Adrenal gland (tissue), 9 donors: ENCODE measurements at regions not wholly inside any gene's neighbourhood (a gene's known extent, or its start where the extent isn't known, plus 50 kb on each side); places are given as distances from the start of the nearest gene placed in this dataset.

Experiments used
- DNase-seq, 7 donors: peaks; one replicate each; pipeline ENCODE4 v3.0.0-alpha.2; 2019 to 2020
- H3K27ac ChIP-seq, 5 donors: fragments of 200-600 bp; sonication (generic) in 4 of 5; 1 replicate in 3 of 5; 2 replicates in 2 of 5; pipeline versions ENCODE4 v1.5.1 to v1.8.0; 2016 to 2020; ENCODE audit warnings: mild to moderate bottlenecking in 1 of 5
- H3K27me3 ChIP-seq: fragments of 200-600 bp; 2 replicates; pipeline ENCODE4 v1.8.0; 2021
- H3K36me3 ChIP-seq, 2 donors: fragments of 200-600 bp; replicated peaks in 1 of 2; 1 replicate in 1 of 2; 2 replicates in 1 of 2; pipeline versions ENCODE4 v1.5.1 to v1.8.0; 2018 to 2022
- H3K4me1 ChIP-seq, 2 donors: fragments of 200-600 bp; replicated peaks in 1 of 2; 1 replicate in 1 of 2; 2 replicates in 1 of 2; pipeline versions ENCODE4 v1.5.1 to v1.8.0; 2018 to 2021
- H3K4me3 ChIP-seq, 4 donors: fragments of 200-600 bp; sonication (generic) in 3 of 4; one replicate each; pipeline ENCODE4 v1.5.1; 2016 to 2018
- H3K9me3 ChIP-seq, 3 donors: fragments of 200-600 bp; sonication (generic) in 1 of 3; replicated peaks in 1 of 3; 1 replicate in 2 of 3; 2 replicates in 1 of 3; pipeline versions ENCODE4 v1.5.1 to v1.8.0; 2016 to 2021
- POLR2A ChIP-seq, 2 donors: fragments of 450-650 bp; IDR thresholded peaks; one replicate each; pipeline ENCODE4 v1.6.1; 2017; ENCODE audit warnings: antibody characterized with exemption in 2 of 2, mild to moderate bottlenecking in 2 of 2, moderate library complexity in 1 of 2
- WGBS, 4 donors: extraction: QIAGEN DNeasy Blood & Tissue Kit in 2 of 4; methylation state at CpG; one replicate each; pipeline versions ENCODE4 v1.1.5 to v1.1.7; 2013 to 2017; 5-methylcytosine and 5-hydroxymethylcytosine counted together
- intact Hi-C, 2 donors: fragments of 100-400 bp; cut with DNase I; formaldehyde crosslinking; loops; one replicate each; pipeline versions ENCODE4 v1.14.1 to v1.15.0; 2022 to 2023
- TF ChIP-seq, protein P1 (sequence below), 6 experiments: fragments of 450-650 bp in 4 of 6; fragments of 200-600 bp in 2 of 6; sonication (generic) in 1 of 6; IDR thresholded peaks; 1 replicate in 5 of 6; 2 replicates in 1 of 6; pipeline versions ENCODE4 v1.5.1 to v1.8.0; 2016 to 2021; ENCODE audit warnings: antibody characterized with exemption in 6 of 6, mild to moderate bottlenecking in 2 of 6, moderate library complexity in 1 of 6
- donor health status: healthy with polysubstance abuse.
- donor health status: Bipolar disorder and iron deficiency.
- donor health status: DM: yes; HTN: yes; CAD: no.
- donor health status: DM: no; HTN: no; CAD: no.
- donor health status: DM: no; HTN: no; CAD: no.

DNA sequence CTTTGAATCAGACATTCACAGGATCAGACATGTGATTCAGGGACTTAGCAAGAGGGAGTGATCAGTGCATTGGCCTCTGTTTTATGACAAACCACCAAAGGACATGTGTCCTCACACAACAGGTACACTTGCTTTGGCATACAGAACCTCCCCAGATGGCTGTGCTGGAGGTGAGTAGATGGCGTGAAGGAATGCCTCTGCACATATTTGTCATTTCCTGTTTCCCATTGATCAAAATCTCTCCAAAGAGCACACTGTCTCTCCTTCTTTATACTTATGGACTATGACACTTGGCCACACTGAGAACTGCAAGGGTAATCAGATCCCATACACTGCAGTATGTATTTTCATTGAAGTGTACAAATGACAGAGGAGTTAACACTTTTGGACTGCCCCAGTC, 927.6 kb downstream of the TSN start:
- Histone ChIP-seq H3K27ac (no peak overlapping the region), H3K36me3 (no peaks in the 10 kb centered on the region), H3K4me1 (no peaks in the 10 kb centered on the region), H3K27me3 (no peaks in the 10 kb centered on the region), H3K9me3 (no peaks in the 10 kb centered on the region), H3K4me3 (no peak overlapping the region)
- intact Hi-C loops, result no loop called here
- no peak for DNase-seq
- 64 to 89% (median 76%) methylated on average over 1 of the region's 1 CpG for WGBS, 4 donors
- TF ChIP-seq, protein P1, sequence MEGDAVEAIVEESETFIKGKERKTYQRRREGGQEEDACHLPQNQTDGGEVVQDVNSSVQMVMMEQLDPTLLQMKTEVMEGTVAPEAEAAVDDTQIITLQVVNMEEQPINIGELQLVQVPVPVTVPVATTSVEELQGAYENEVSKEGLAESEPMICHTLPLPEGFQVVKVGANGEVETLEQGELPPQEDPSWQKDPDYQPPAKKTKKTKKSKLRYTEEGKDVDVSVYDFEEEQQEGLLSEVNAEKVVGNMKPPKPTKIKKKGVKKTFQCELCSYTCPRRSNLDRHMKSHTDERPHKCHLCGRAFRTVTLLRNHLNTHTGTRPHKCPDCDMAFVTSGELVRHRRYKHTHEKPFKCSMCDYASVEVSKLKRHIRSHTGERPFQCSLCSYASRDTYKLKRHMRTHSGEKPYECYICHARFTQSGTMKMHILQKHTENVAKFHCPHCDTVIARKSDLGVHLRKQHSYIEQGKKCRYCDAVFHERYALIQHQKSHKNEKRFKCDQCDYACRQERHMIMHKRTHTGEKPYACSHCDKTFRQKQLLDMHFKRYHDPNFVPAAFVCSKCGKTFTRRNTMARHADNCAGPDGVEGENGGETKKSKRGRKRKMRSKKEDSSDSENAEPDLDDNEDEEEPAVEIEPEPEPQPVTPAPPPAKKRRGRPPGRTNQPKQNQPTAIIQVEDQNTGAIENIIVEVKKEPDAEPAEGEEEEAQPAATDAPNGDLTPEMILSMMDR (IDR thresholded peaks at IDR 0.05), result no peak
- no peak for TF ChIP-seq POLR2A (IDR thresholded peaks at IDR 0.05)

- H3K4me3 ChIP-seq, result no peak overlapping the region
- H3K27ac ChIP-seq, result no peak overlapping the region
- no peak for TF ChIP-seq POLR2A (IDR thresholded peaks at IDR 0.05)
- TF ChIP-seq, protein P1 (IDR thresholded peaks at IDR 0.05), result no peak
- no peaks in the 10 kb centered on the region for H3K27me3 ChIP-seq
- intact Hi-C loops, result no loop called here
- no peak for DNase-seq
- H3K4me1 ChIP-seq, result no peaks in the 10 kb centered on the region
- H3K9me3 ChIP-seq, result no peaks in the 10 kb centered on the region
- 81 to 86% (median 83%) methylated on average over 4 of the region's 4 CpGs for WGBS, 4 donors
- no peaks in the 10 kb centered on the region for H3K36me3 ChIP-seq
These were observed 937.1 kb downstream of the TSN start for GRCh38 chr2:122692400-122693083.

GRCh38 chr2:122697415-122697814, 942.0 kb downstream of the TSN start:
- no peak for TF ChIP-seq POLR2A (IDR thresholded peaks at IDR 0.05)
- TF ChIP-seq, protein P1 (IDR thresholded peaks at IDR 0.05), result no peak
- no peaks in the 10 kb centered on the region for H3K4me1 ChIP-seq
- H3K36me3 ChIP-seq, result no peaks in the 10 kb centered on the region
- no peak for DNase-seq
- intact Hi-C loops, result no loop called here
- H3K9me3 ChIP-seq, result no peaks in the 10 kb centered on the region
- H3K4me3 ChIP-seq, result no peak overlapping the region
- 81 to 97% (median 81%) methylated on average over 1 of the region's 1 CpG for WGBS, 4 donors
- no peak overlapping the region for H3K27ac ChIP-seq
- H3K27me3 ChIP-seq, result no peaks in the 10 kb centered on the region

DNA sequence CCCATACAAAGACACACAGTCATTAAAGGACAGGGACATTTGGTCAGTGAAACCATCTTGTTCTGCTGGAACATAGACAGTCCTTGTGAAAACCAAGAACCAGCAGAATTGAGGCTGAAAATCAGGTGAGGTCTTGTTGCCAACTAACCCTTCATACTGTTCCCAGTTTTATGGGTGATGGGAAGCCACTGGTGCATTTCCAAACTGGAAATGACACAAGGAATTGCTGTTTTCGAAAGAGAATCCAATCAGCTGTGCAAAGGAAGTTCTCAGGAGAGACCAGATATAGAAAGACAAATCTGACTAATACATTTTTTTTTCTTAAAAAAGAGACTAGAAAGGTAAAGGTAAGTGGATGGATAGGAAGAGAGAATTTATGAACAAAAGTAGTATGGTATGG, 948.2 kb downstream of the TSN start:
- H3K27me3 ChIP-seq, result no peaks in the 10 kb centered on the region
- no peak overlapping the region for H3K4me3 ChIP-seq
- no peak for DNase-seq
- no peaks in the 10 kb centered on the region for H3K9me3 ChIP-seq
- no peak for TF ChIP-seq POLR2A (IDR thresholded peaks at IDR 0.05)
- TF ChIP-seq, protein P1 (IDR thresholded peaks at IDR 0.05), result no peak
- no peak overlapping the region for H3K27ac ChIP-seq
- H3K4me1 ChIP-seq, result no peaks in the 10 kb centered on the region
- intact Hi-C loops, result no loop called here
- 72 to 94% (median 86%) methylated on average over 1 of the region's 1 CpG for WGBS, 4 donors
- H3K36me3 ChIP-seq, result no peaks in the 10 kb centered on the region
